Osteoblast (primary cell): ENCODE measurements at regions not wholly inside any gene's neighbourhood (a gene's known extent, or its start where the extent isn't known, plus 50 kb on each side); places are given as distances from the start of the nearest gene placed in this dataset.

Source experiments
- DNase-seq: peaks from one replicate; pipeline ENCODE4 v3.0.0; 2011; ENCODE audit warnings: low spot score, mixed read lengths; ENCODE audit not compliant: insufficient read length; ENCODE audit errors: missing footprints
- H2AFZ ChIP-seq: 2 replicates; pipeline ENCODE4 v1.6.0; 2011; ENCODE audit warnings: mild to moderate bottlenecking, low read length
- H3K27ac ChIP-seq: 2 replicates; pipeline ENCODE4 v1.5.1; 2011; ENCODE audit warnings: mild to moderate bottlenecking, low read depth, low read length, moderate library complexity
- H3K27me3 ChIP-seq: 2 replicates; pipeline ENCODE4 v1.6.0; 2012; ENCODE audit warnings: mild to moderate bottlenecking, control low read depth, inconsistent platforms, low read length, moderate library complexity; ENCODE audit not compliant: insufficient read depth
- H3K36me3 ChIP-seq: 2 replicates; pipeline ENCODE4 v1.5.1; 2011; ENCODE audit warnings: mild to moderate bottlenecking, low read length, control low read depth, moderate library complexity; ENCODE audit not compliant: insufficient read depth
- H3K4me1 ChIP-seq: 2 replicates; pipeline ENCODE4 v1.5.1; 2011; ENCODE audit warnings: mild to moderate bottlenecking, low read length, control low read depth, moderate library complexity; ENCODE audit not compliant: insufficient read depth
- H3K4me2 ChIP-seq: 2 replicates; pipeline ENCODE4 v1.6.0; 2011; ENCODE audit warnings: mild to moderate bottlenecking, low read length; ENCODE audit not compliant: insufficient read depth
- H3K4me3 ChIP-seq: fragments of 200-600 bp; sonication (generic); 3 replicates; pipeline ENCODE4 v1.5.1; 2012; ENCODE audit warnings: mild to moderate bottlenecking, low read length, inconsistent platforms; ENCODE audit not compliant: insufficient read depth
- H3K79me2 ChIP-seq: 2 replicates; pipeline ENCODE4 v1.6.0; 2012; ENCODE audit warnings: mild to moderate bottlenecking, low read length, control low read depth, inconsistent platforms; ENCODE audit not compliant: insufficient read depth
- H3K9me3 ChIP-seq: 2 replicates; pipeline ENCODE4 v1.5.1; 2011; ENCODE audit warnings: low read depth, low read length, control low read depth
- H4K20me1 ChIP-seq: 2 replicates; pipeline ENCODE4 v1.6.0; 2012; ENCODE audit warnings: mild to moderate bottlenecking, low read length, control low read depth; ENCODE audit not compliant: insufficient read depth
- TF ChIP-seq, protein P1 (sequence below): IDR thresholded peaks from 2 replicates; pipeline ENCODE4 v1.5.1; 2011; ENCODE audit warnings: mild to moderate bottlenecking, low read depth, low read length, moderate library complexity; ENCODE audit errors: extremely low read depth

DNA sequence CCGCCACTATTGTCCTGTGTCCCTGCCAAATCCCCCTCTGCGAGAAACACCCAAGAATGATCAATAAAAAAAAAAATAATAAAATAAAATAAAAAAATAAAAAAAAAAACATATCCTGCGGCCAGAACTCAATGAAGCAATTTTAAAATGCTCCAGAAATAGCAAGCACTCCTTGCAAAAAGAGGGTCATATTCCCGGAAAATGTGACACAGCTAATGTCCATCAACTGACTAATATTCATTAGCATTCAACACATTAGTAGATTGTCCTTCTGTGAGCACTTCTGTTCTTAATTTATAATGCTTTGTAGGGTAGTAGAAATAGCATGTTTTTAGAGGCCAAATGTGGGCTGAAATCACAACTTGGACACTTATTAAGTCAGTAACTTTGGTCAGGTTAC, 252.3 kb upstream of the SESN3 start:
- H3K27me3 ChIP-seq, result peaks cover 6% of the 10 kb centered on the region
- H3K4me2 ChIP-seq, result no peak overlapping the region
- peaks cover 7% of the 10 kb centered on the region for H3K4me1 ChIP-seq
- no peak overlapping the region for H3K27ac ChIP-seq
- DNase-seq, result no peak
- H3K79me2 ChIP-seq, result no peaks in the 10 kb centered on the region
- TF ChIP-seq, protein P1, sequence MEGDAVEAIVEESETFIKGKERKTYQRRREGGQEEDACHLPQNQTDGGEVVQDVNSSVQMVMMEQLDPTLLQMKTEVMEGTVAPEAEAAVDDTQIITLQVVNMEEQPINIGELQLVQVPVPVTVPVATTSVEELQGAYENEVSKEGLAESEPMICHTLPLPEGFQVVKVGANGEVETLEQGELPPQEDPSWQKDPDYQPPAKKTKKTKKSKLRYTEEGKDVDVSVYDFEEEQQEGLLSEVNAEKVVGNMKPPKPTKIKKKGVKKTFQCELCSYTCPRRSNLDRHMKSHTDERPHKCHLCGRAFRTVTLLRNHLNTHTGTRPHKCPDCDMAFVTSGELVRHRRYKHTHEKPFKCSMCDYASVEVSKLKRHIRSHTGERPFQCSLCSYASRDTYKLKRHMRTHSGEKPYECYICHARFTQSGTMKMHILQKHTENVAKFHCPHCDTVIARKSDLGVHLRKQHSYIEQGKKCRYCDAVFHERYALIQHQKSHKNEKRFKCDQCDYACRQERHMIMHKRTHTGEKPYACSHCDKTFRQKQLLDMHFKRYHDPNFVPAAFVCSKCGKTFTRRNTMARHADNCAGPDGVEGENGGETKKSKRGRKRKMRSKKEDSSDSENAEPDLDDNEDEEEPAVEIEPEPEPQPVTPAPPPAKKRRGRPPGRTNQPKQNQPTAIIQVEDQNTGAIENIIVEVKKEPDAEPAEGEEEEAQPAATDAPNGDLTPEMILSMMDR, result no peak
- no peaks in the 10 kb centered on the region for H4K20me1 ChIP-seq
- no peak overlapping the region for H3K4me3 ChIP-seq
- no peaks in the 10 kb centered on the region for H3K36me3 ChIP-seq
- H2AFZ ChIP-seq, result no peak overlapping the region
- H3K9me3 ChIP-seq, result no peaks in the 10 kb centered on the region

DNA sequence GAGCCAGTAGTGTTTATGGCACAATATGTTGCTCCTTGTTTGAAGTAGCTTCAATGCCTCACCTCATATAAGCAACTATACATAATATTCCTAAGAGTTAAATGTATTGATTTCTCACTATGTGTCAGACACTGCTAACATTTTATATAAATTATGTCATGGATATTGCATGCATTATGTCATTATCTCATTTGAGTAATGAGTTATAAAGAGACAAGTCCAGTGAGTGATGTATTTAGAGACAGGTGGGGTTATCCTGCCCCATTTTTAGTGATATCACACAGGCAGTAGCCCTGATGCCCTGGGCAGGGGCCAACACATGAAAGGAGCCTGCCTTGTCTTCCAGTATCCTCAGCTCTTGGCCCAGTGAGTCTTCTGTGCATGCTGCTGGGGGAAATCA, 247.0 kb upstream of the SESN3 start:
- no peaks in the 10 kb centered on the region for H3K27me3 ChIP-seq
- H3K27ac ChIP-seq, result no peak overlapping the region
- H3K79me2 ChIP-seq, result no peaks in the 10 kb centered on the region
- H3K36me3 ChIP-seq, result no peaks in the 10 kb centered on the region
- no peak overlapping the region for H2AFZ ChIP-seq
- TF ChIP-seq, protein P1, result no peak
- no peaks in the 10 kb centered on the region for H4K20me1 ChIP-seq
- H3K9me3 ChIP-seq, result no peaks in the 10 kb centered on the region
- no peak overlapping the region for H3K4me2 ChIP-seq
- H3K4me3 ChIP-seq, result no peak overlapping the region
- DNase-seq, result no peak
- no peaks in the 10 kb centered on the region for H3K4me1 ChIP-seq

DNA sequence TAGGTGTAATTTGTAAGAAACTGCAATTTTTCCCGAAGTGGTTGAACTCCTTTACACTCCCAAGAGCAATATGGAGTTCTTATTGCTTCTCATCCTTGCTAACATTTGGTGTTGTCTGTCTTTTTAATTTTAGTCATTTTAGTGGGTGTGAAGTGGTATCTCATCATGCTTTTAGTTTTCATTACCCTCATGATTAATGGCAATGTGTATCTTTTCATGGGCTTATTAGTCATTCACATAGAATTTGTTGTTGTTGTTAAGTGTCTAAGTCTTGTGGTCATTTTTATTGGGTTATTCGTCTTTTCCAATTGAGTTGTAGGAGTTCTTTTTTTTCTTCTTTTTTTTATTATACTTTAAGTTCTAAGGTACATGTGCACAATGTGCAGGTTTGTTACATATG, 238.3 kb upstream of the SESN3 start:
- no peak overlapping the region for H3K4me3 ChIP-seq
- H3K27ac ChIP-seq, result no peak overlapping the region
- TF ChIP-seq, protein P1, result no peak
- H4K20me1 ChIP-seq, result no peaks in the 10 kb centered on the region
- no peak overlapping the region for H2AFZ ChIP-seq
- no peaks in the 10 kb centered on the region for H3K79me2 ChIP-seq
- no peak for DNase-seq
- no peaks in the 10 kb centered on the region for H3K4me1 ChIP-seq
- H3K27me3 ChIP-seq, result no peaks in the 10 kb centered on the region
- H3K9me3 ChIP-seq, result no peaks in the 10 kb centered on the region
- H3K36me3 ChIP-seq, result no peaks in the 10 kb centered on the region
- no peak overlapping the region for H3K4me2 ChIP-seq

DNA sequence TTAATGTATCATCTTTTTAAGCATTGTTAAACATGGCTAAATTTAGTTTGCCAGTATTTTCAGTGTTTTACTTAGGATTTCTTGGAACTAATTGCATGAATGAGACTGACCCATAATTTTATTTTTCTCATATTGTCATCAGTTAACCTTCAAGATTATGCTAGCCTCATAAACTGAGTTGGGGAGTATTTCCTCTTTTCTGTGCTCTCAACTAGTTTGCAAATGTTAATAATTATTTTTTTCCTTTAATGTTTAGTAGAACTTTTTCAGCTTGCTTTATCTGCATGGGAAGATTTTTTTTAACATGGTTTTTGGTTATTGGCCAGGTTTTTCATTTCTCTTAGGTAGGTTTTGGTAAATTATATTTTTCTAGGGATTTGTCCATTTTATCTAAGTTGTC, 235.4 kb upstream of the SESN3 start:
- TF ChIP-seq, protein P1, result no peak
- Histone ChIP-seq H3K9me3 (no peaks in the 10 kb centered on the region), H3K4me2 (no peak overlapping the region), H3K27ac (no peak overlapping the region), H3K79me2 (no peaks in the 10 kb centered on the region), H3K4me1 (no peaks in the 10 kb centered on the region), H4K20me1 (no peaks in the 10 kb centered on the region), H3K27me3 (no peaks in the 10 kb centered on the region), H3K4me3 (no peak overlapping the region), H2AFZ (no peak overlapping the region), H3K36me3 (no peaks in the 10 kb centered on the region)
- no peak for DNase-seq
